ENCODE measurements at regions not wholly inside any gene's neighbourhood (a gene's known extent, or its start where the extent isn't known, plus 50 kb on each side); places are given as distances from the start of the nearest gene placed in this dataset.

GRCh38 chr15:81869161-81869954, 176.5 kb downstream of the MEX3B start:
- DNase-seq (ENCODE audit: low read depth in 2 of 3, low spot score in 2 of 3), result no peak

GRCh38 chr15:81865850-81866537, 179.8 kb downstream of the MEX3B start:
- no peak for DNase-seq (ENCODE audit: low read depth in 2 of 3, low spot score in 2 of 3)

DNA sequence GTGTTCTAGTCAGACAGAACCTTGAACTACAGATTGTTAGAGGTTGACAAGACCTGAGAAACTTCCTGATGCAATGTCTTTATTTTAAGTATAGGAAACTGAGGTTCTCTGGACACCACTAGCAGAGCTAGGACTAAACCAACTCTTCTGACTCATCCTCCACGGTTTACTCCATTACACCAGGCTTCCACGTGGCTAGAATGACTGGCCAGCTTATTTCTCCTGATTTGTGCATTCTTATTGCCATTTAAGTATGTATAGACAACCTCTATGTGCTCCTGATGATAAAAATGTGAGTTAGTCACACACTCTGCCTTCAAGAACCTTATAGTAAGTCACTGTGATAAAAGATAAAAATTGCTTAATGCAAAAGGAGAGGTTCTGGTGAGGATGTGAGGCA, 182.7 kb downstream of the MEX3B start:
- no peak for DNase-seq (ENCODE audit: low read depth in 2 of 3, low spot score in 2 of 3)

DNA sequence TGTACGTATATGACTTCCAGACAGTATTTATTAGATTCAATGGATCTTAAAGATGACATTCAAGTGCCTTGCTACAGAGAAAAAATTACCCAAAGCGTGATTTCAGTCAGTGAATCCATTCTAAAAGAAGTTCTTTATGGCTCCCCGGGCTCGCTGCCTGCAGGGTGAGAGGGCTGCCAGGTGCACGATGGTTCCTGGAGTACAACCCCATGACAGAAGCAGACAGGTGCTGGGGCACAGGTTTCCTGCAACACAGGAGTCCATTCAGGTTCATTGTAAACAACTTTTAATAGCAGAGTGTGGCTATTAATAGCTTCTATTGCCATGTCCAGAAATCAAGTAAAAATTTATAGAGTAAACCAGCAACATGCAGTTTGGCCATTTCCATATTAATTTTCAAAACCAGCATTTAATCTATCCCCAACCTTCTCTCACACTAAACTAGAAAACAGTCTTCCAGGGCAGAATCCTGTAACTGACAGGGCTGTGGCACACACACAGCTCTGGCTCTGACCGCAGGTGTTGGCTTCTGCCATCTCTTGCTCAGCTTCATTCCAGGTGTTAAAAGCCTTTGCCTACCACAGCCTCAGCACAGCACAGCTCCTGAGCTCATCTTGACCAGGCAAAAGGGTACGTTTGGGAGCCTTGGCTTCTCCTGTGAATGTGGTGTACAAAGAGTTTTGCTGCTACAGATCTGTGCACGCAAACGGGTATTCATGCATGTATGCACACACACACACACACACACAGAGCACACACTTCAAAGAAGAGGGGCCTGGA, 185.9 kb downstream of the MEX3B start:
- DNase-seq (ENCODE audit: low read depth in 2 of 3, low spot score in 2 of 3), result no peak

GRCh38 chr15:81858586-81858985, 187.2 kb downstream of the MEX3B start:
- DNase-seq (ENCODE audit: low read depth in 2 of 3, low spot score in 2 of 3), result no peak

GRCh38 chr15:81858136-81858535, 187.7 kb downstream of the MEX3B start:
- DNase-seq (ENCODE audit: low read depth in 2 of 3, low spot score in 2 of 3), result no peak

DNA sequence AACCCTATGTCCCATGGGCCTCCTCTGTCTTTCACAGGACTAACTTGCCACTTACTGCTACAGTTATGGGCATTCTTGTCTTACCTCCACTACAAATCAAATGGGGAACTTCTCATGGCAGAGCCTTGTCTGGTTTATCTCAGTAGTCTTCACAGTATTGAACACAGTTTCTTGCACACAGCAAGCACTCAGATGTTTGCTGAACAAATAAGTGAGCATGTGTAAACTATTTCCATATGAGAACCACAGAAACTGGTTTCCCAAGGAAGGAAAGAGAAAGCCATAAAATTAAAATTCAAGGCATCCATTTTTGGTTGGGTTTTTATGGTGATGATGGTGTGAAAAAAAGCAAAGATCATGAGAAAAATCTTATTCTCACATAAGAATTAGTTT, 189.2 kb downstream of the MEX3B start:
- no peak for DNase-seq (ENCODE audit: low read depth in 2 of 3, low spot score in 2 of 3)

- DNase-seq (ENCODE audit: low read depth in 2 of 3, low spot score in 2 of 3), result no peak
These were observed 189.7 kb downstream of the MEX3B start for GRCh38 chr15:81856001-81856633.

- DNase-seq (ENCODE audit: low read depth in 2 of 3, low spot score in 2 of 3), result no peak
These were observed 192.6 kb downstream of the MEX3B start for GRCh38 chr15:81853150-81853748.

- DNase-seq (ENCODE audit: low read depth in 2 of 3, low spot score in 2 of 3), result no peak
These were observed 193.2 kb downstream of the MEX3B start for GRCh38 chr15:81852411-81853149.

GRCh38 chr15:81851757-81852156, 194.1 kb downstream of the MEX3B start:
- no peak for DNase-seq (ENCODE audit: low read depth in 2 of 3, low spot score in 2 of 3)

DNA sequence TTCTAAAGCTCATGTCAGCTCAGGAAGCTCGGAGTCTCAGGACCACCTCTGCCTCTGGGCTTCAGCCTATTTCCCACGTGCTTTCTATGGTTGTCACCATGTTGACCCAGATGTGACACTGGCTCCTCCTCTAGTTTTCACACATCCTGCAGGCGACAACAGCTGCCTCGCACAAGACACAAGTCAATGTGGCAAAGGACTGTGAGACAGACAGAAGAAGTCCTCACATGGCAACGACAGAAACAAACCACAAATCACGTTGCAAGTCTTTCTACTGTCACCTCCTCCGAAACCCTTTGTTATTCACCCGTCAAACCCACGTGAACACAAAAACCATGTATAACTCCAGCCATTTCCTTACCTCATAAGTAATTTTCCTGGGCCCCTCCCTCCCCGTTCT, 194.5 kb downstream of the MEX3B start:
- no peak for DNase-seq (ENCODE audit: low read depth in 2 of 3, low spot score in 2 of 3)

DNA sequence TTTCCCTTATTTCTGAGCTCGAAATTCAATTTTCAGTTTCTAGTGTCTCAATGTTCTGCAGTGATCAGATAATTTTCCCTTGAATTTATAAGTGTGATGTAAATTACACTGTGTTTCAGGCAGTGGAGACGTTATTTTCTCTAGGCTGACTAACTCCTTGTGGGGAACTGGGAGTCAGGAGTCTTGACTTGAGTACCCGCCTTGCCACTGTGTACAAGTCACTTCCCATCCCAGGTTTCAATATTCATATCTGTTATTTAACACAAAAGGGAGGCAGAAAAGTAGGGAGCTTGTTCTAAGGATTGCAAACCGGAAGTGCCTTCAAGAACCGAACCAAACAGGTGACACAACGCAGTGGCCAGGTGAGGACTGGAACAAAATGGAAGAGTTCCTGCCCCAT, 196.5 kb downstream of the MEX3B start:
- DNase-seq (ENCODE audit: low read depth in 2 of 3, low spot score in 2 of 3), result no peak

DNA sequence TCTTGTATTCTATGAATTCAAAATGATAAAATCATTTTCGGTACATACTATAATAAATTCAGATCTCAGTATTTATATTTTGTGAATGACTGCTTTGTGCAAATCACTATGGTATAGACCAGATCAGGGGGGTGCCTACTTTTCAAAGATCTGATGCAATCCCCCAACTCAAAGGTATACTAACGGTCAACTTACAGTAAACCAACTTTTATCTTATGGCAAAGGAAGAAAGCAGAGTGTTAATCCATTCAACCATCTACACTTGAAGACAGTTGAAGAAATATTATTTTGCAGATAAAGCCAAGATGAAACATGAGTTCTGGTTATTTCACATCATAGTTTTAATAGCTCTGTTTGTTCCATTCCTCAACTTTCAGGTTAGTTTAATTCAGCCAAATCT, 197.1 kb downstream of the MEX3B start:
- DNase-seq (ENCODE audit: low read depth in 2 of 3, low spot score in 2 of 3), result no peak

GRCh38 chr15:81843757-81844407, 201.9 kb downstream of the MEX3B start:
- no peak for DNase-seq (ENCODE audit: low read depth in 2 of 3, low spot score in 2 of 3)

DNA sequence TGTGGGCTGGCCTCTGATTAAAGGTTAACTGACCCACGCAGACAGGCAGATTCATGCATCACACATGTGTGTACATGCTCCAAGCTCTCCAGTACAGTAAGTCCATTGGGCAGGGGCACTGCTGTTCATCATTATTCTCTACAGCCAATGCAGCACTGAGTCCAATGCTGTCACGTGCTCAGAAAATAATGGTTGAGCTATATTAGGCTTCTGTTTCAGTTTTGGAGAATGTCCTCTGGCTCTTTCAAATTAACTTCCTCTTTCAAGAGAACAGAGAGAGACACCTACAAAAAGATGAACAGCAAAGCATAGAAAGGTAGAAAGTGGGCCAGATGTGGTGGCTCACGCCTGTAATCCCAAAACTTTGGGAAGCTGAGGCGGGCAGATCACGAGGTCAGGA, 202.6 kb downstream of the MEX3B start:
- DNase-seq (ENCODE audit: low read depth in 2 of 3, low spot score in 2 of 3), result no peak

DNA sequence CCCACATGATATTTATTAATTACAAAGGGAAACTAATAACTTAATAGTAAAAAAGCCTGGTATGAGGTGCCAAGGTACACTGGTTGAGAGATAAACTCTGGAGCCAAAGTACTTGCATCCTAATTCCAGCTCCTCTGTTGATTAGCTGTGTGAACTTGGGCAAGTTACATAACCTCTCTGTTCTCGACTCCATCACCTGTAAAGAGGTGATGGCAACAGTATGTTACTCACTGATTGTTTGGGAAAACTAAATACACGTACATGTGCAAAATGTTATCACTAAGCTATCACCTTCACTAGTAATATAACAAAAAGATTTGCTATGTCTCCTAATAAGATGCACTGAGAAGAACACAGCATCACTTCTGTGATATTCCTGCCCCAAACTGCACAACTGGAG, 206.4 kb downstream of the MEX3B start:
- DNase-seq (ENCODE audit: low read depth in 2 of 3, low spot score in 2 of 3), result no peak

DNA sequence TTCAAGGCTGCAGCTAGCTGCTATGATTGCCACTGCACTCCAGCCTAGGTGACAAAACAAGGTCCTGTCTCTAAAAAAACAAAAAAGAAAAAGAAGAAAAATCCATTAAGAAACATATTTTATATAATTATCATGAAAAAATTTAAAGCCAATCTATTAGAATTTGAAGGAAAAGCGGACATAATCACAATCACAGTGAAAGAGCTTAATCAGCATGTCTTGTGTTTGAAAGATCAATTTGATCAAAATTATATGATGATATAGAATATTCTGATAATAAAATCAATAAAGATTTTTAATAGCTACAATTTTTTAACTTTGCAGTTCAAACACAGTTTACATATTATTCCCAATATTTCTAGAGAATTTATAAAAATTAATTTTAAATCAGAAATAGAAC, 210.1 kb downstream of the MEX3B start:
- DNase-seq (ENCODE audit: low read depth in 2 of 3, low spot score in 2 of 3), result no peak

DNA sequence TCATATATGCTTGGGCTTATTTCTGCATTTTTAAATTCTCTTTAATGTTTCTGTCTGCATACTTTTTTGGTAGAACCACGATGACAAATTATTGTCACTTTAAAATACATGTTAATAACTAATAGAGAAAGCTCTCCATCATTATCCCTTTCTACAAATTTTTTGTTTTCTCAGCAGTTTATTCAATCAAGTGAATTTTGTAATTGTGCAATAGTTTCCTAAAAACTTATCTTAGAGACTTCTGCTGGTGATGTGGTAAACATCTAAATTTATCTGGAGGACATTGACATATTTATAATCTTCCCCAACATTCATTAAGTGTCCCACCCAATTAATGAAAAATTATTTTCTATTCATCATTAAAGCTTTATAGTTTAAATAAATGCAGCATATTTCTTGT, 215.3 kb downstream of the MEX3B start:
- DNase-seq (ENCODE audit: low read depth in 2 of 3, low spot score in 2 of 3), result no peak

DNA sequence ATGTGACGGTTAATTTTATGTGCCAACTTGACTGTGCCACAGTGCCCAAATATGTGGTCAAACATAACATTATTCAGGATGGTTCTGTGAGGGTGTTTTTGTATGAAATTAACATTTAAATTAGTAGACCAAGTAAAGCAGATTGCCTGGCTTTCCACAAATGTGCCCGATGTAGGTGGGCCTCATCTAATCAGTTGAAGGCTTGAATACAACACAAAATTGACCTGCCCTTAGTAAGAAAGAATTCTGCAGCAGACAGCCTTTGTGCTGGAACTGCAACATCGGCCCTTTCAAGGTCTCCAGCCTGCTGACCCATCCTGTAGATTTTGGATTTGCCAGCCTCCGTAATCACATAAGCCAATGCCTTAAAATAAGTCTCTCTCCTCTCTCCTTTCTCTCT, 215.9 kb downstream of the MEX3B start:
- no peak for DNase-seq (ENCODE audit: low read depth in 2 of 3, low spot score in 2 of 3)

All from activated CD8-positive, alpha-beta memory T cell treated with anti-CD3 and anti-CD28 coated beads for 48 hours (primary cell).